ENCODE measurements at regions not wholly inside any gene's neighbourhood (a gene's known extent, or its start where the extent isn't known, plus 50 kb on each side); places are given as distances from the start of the nearest gene placed in this dataset.

GRCh38 chr11:62073061-62073460 lies 50.8 kb upstream of the INCENP start:
- TF ChIP-seq CREB1 (IDR thresholded peaks at IDR 0.05; ENCODE audit: low read depth) (no peak), FOXM1 (IDR thresholded peaks at IDR 0.05; ENCODE audit: borderline replicate concordance, low read depth) (no peak), EP300 (IDR thresholded peaks at IDR 0.05; ENCODE audit: borderline replicate concordance) (no peak)
- TF ChIP-seq, protein P1, sequence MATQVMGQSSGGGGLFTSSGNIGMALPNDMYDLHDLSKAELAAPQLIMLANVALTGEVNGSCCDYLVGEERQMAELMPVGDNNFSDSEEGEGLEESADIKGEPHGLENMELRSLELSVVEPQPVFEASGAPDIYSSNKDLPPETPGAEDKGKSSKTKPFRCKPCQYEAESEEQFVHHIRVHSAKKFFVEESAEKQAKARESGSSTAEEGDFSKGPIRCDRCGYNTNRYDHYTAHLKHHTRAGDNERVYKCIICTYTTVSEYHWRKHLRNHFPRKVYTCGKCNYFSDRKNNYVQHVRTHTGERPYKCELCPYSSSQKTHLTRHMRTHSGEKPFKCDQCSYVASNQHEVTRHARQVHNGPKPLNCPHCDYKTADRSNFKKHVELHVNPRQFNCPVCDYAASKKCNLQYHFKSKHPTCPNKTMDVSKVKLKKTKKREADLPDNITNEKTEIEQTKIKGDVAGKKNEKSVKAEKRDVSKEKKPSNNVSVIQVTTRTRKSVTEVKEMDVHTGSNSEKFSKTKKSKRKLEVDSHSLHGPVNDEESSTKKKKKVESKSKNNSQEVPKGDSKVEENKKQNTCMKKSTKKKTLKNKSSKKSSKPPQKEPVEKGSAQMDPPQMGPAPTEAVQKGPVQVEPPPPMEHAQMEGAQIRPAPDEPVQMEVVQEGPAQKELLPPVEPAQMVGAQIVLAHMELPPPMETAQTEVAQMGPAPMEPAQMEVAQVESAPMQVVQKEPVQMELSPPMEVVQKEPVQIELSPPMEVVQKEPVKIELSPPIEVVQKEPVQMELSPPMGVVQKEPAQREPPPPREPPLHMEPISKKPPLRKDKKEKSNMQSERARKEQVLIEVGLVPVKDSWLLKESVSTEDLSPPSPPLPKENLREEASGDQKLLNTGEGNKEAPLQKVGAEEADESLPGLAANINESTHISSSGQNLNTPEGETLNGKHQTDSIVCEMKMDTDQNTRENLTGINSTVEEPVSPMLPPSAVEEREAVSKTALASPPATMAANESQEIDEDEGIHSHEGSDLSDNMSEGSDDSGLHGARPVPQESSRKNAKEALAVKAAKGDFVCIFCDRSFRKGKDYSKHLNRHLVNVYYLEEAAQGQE (IDR thresholded peaks at IDR 0.05; ENCODE audit: low read depth) = no peak

DNA sequence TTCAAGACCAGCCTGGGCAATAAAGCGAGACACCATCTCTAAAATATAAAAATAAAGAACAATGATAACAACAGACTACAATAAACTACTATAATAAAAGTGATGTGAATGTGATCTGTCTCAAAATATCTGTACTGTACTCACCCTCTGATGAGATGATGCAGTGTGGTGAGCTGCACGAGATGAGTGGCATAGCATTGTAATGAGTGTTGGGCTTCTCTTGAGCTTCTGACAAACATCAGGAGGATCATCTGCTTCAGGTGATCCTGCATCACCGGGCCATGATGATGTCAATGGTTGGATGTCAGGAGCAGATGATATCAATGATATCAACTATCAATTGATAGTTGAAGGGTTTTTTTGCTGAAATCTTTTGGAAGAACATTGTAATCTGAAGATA lies 52.4 kb upstream of the INCENP start:
- TF ChIP-seq TAF1 (IDR thresholded peaks at IDR 0.05; ENCODE audit: low read depth) (no peak), YY1 (IDR thresholded peaks at IDR 0.05; ENCODE audit: low read depth) (no peak), CREB1 (IDR thresholded peaks at IDR 0.05; ENCODE audit: low read depth) (no peak), FOXM1 (IDR thresholded peaks at IDR 0.05; ENCODE audit: borderline replicate concordance, low read depth) (no peak), NFIC (IDR thresholded peaks at IDR 0.05) (no peak), CEBPB (IDR thresholded peaks at IDR 0.05) (no peak), EP300 (IDR thresholded peaks at IDR 0.05; ENCODE audit: borderline replicate concordance) (no peak), TCF12 (IDR thresholded peaks at IDR 0.05; ENCODE audit: low read depth) (no peak), RAD21 (IDR thresholded peaks at IDR 0.05; ENCODE audit: low read depth) (no peak)
- TF ChIP-seq, protein P2, sequence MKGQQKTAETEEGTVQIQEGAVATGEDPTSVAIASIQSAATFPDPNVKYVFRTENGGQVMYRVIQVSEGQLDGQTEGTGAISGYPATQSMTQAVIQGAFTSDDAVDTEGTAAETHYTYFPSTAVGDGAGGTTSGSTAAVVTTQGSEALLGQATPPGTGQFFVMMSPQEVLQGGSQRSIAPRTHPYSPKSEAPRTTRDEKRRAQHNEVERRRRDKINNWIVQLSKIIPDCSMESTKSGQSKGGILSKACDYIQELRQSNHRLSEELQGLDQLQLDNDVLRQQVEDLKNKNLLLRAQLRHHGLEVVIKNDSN (IDR thresholded peaks at IDR 0.05) = no peak
- TF ChIP-seq, protein P3, sequence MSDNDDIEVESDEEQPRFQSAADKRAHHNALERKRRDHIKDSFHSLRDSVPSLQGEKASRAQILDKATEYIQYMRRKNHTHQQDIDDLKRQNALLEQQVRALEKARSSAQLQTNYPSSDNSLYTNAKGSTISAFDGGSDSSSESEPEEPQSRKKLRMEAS (IDR thresholded peaks at IDR 0.05) = no peak

DNA sequence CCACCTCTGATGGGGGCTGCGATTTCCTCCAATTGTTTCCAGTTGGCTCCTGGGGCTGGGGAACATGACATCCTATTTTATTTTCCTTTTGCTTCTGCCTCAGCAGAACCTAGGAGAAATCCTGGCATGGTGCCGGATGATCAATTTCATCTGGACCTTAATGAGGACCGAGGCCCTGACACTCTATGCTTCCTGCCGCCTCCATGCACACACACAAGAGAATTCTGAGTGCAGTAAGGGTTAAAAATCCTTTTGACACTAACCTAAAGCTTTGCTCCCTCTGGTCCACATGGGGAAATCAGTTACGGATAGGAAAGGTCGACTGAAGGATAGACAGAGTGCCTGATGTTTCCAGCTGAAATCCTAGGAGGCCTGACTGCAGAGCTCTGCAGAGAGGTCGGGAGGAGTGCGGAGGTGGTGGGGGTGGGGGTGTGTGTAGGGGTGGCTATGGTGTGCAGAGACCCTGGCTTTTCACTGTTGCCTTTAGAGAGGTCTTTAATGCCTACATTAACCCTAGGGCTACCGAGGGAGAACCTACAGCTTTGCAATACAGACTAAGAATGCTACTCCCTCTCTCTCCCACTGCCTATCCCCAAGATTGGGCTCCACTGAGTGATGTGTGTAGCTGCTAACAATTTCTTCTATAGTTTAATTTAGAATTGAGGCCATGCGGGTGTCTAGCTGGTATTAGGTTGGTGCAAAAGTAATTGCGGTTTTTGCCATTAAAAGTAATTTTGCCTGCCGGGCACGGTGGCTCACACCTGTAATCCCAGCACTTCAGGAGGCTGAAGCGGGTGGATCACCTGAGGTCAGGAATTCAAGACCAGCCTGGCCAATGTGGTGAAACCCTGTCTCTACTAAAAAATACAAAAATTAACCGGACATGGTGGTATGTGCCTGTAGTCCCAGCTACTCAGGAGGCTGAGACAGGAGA lies 53.6 kb upstream of the INCENP start:
- TF ChIP-seq, protein P1 (IDR thresholded peaks at IDR 0.05; ENCODE audit: low read depth) = no peak
- TF ChIP-seq ZBTB7A (IDR thresholded peaks at IDR 0.05; ENCODE audit: low read depth) = no peak
- no peak for TF ChIP-seq TCF12 (IDR thresholded peaks at IDR 0.05; ENCODE audit: low read depth)
- TF ChIP-seq YY1 (IDR thresholded peaks at IDR 0.05; ENCODE audit: low read depth) = no peak
- TF ChIP-seq FOXM1 (IDR thresholded peaks at IDR 0.05; ENCODE audit: borderline replicate concordance, low read depth) = no peak
- TF ChIP-seq, protein P2 (IDR thresholded peaks at IDR 0.05) = no peak
- no peak for TF ChIP-seq CEBPB (IDR thresholded peaks at IDR 0.05)
- TF ChIP-seq TEAD4 (IDR thresholded peaks at IDR 0.05) = no peak
- TF ChIP-seq CREB1 (IDR thresholded peaks at IDR 0.05; ENCODE audit: low read depth) = no peak
- TF ChIP-seq RAD21 (IDR thresholded peaks at IDR 0.05; ENCODE audit: low read depth) = no peak
- no peak for TF ChIP-seq TAF1 (IDR thresholded peaks at IDR 0.05; ENCODE audit: low read depth)
- TF ChIP-seq EP300 (IDR thresholded peaks at IDR 0.05; ENCODE audit: borderline replicate concordance) = no peak

GRCh38 chr11:62069374-62069773 lies 54.4 kb upstream of the INCENP start:
- TF ChIP-seq YY1 (IDR thresholded peaks at IDR 0.05; ENCODE audit: low read depth) (no peak), TCF12 (IDR thresholded peaks at IDR 0.05; ENCODE audit: low read depth) (no peak), CEBPB (IDR thresholded peaks at IDR 0.05) (no peak), ZBTB7A (IDR thresholded peaks at IDR 0.05; ENCODE audit: low read depth) (no peak), EGR1 (IDR thresholded peaks at IDR 0.05) (no peak), FOXM1 (IDR thresholded peaks at IDR 0.05; ENCODE audit: borderline replicate concordance, low read depth) (no peak), TAF1 (IDR thresholded peaks at IDR 0.05; ENCODE audit: low read depth) (no peak), RAD21 (IDR thresholded peaks at IDR 0.05; ENCODE audit: low read depth) (no peak), EP300 (IDR thresholded peaks at IDR 0.05; ENCODE audit: borderline replicate concordance) (no peak), NFIC (IDR thresholded peaks at IDR 0.05) (no peak)
- TF ChIP-seq, protein P1 (IDR thresholded peaks at IDR 0.05; ENCODE audit: low read depth) = no peak
- TF ChIP-seq, protein P3 (IDR thresholded peaks at IDR 0.05) = no peak
- TF ChIP-seq, protein P2 (IDR thresholded peaks at IDR 0.05) = no peak
